Colonic mucosa (tissue), 4 donors: ENCODE measurements at regions not wholly inside any gene's neighbourhood (a gene's known extent, or its start where the extent isn't known, plus 50 kb on each side); places are given as distances from the start of the nearest gene placed in this dataset.

Experiments
- DNase-seq: peaks from one replicate; pipeline ENCODE4 v3.0.0-alpha.2; 2020
- H3K27ac ChIP-seq: fragments of 200-600 bp; one replicate; pipeline ENCODE4 v1.8.0; 2021
- H3K27me3 ChIP-seq: fragments of 200-600 bp; one replicate; pipeline ENCODE4 v1.8.0; 2021
- H3K36me3 ChIP-seq: fragments of 200-600 bp; one replicate; pipeline ENCODE4 v1.8.0; 2021
- H3K4me1 ChIP-seq: fragments of 200-600 bp; one replicate; pipeline ENCODE4 v1.8.0; 2021; ENCODE audit warnings: mild to moderate bottlenecking
- H3K4me3 ChIP-seq: fragments of 200-600 bp; one replicate; pipeline ENCODE4 v1.8.0; 2021
- H3K9ac ChIP-seq, 2 donors: one replicate each; pipeline ENCODE4 v1.7.0; 2013; ENCODE audit warnings: control low read depth in 2 of 2, low read depth in 2 of 2, low read length in 2 of 2
- H3K9me3 ChIP-seq: fragments of 200-600 bp; one replicate; pipeline ENCODE4 v1.8.0; 2021
- intact Hi-C: fragments of 100-400 bp; cut with DNase I; formaldehyde crosslinking; loops from one replicate; pipeline ENCODE4 v1.14.1; 2022
- TF ChIP-seq, protein P1 (sequence below): fragments of 200-600 bp; IDR thresholded peaks from one replicate; pipeline ENCODE4 v1.8.0; 2022; ENCODE audit warnings: antibody characterized with exemption, mild to moderate bottlenecking
- donor health status: healthy.
- donor health status: DM: no; HTN: no; CAD: no.
- donor health status: DM: no; HTN: no; CAD: no.

GRCh38 chr2:57908736-57909161 lies 137.9 kb upstream of the VRK2 start:
- H3K36me3 ChIP-seq = no peaks in the 10 kb centered on the region
- intact Hi-C loops = loop anchor here (10.0 kb wide), 1 partner anchor 144 kb away; no protein-coding TSS in a partner anchor
- H3K4me3 ChIP-seq = no peak overlapping the region
- no peak overlapping the region for H3K27ac ChIP-seq
- no peak overlapping the region for H3K9ac ChIP-seq
- no peaks in the 10 kb centered on the region for H3K4me1 ChIP-seq
- H3K27me3 ChIP-seq = no peaks in the 10 kb centered on the region
- DNase-seq = no peak
- TF ChIP-seq, protein P1, sequence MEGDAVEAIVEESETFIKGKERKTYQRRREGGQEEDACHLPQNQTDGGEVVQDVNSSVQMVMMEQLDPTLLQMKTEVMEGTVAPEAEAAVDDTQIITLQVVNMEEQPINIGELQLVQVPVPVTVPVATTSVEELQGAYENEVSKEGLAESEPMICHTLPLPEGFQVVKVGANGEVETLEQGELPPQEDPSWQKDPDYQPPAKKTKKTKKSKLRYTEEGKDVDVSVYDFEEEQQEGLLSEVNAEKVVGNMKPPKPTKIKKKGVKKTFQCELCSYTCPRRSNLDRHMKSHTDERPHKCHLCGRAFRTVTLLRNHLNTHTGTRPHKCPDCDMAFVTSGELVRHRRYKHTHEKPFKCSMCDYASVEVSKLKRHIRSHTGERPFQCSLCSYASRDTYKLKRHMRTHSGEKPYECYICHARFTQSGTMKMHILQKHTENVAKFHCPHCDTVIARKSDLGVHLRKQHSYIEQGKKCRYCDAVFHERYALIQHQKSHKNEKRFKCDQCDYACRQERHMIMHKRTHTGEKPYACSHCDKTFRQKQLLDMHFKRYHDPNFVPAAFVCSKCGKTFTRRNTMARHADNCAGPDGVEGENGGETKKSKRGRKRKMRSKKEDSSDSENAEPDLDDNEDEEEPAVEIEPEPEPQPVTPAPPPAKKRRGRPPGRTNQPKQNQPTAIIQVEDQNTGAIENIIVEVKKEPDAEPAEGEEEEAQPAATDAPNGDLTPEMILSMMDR = no peak
- no peaks in the 10 kb centered on the region for H3K9me3 ChIP-seq

GRCh38 chr2:57918126-57918525 lies 128.5 kb upstream of the VRK2 start:
- H3K27ac ChIP-seq = no peak overlapping the region
- no peaks in the 10 kb centered on the region for H3K9me3 ChIP-seq
- intact Hi-C loops = no loop called here
- H3K27me3 ChIP-seq = no peaks in the 10 kb centered on the region
- no peak overlapping the region for H3K9ac ChIP-seq
- no peak for DNase-seq
- H3K36me3 ChIP-seq = no peaks in the 10 kb centered on the region
- TF ChIP-seq, protein P1 = no peak
- no peaks in the 10 kb centered on the region for H3K4me1 ChIP-seq
- no peak overlapping the region for H3K4me3 ChIP-seq

DNA sequence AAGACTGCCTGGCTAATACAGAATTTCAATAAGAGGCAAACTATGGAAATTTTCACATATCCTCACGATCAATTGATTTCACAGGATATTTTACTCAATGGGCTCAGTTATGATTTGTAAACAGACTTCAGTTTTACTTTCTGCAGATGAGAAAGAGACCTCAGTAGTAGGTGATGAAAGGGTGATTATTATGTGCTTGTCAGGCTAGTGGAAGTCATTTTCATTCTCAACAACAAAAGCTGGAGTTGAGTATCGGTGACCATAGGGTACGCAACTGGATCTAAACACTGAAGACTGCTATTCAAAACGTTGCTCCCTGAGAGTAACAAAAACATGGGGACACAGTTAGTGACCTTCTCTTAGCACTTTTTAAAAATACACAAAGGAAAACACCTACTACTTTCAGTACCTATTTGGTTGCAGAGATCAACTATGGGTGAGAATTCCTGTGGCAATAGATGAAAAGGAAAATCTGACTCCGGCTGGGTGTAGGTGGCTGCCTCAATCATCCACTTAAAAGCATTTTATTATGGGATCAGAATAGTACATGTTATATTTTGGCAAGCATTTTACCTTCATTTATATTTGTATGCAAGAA lies 126.2 kb upstream of the VRK2 start:
- H3K4me1 ChIP-seq = no peaks in the 10 kb centered on the region
- intact Hi-C loops = no loop called here
- H3K27ac ChIP-seq = no peak overlapping the region
- TF ChIP-seq, protein P1 = no peak
- H3K36me3 ChIP-seq = no peaks in the 10 kb centered on the region
- H3K9me3 ChIP-seq = no peaks in the 10 kb centered on the region
- no peak for DNase-seq
- H3K4me3 ChIP-seq = no peak overlapping the region
- H3K27me3 ChIP-seq = no peaks in the 10 kb centered on the region
- no peak overlapping the region for H3K9ac ChIP-seq

DNA sequence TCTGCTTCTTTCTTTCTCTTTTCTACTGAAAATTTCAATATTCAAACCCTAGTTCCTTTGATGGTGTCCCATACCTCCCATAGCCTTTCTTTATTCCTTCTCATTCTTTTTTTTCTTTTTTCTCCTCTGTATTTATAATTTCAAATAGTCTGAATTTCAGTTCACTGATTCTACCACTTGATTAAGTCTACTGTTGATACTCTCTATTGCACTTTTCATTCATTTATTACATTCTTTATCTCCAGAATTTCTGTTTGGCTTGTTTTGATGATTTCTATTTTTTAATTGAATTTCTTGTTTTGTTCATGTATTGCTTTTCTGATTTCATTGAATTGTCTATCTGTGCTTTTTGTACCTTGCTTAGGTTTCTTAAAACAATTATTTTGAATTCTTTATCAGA lies 111.9 kb upstream of the VRK2 start:
- H3K9ac ChIP-seq = no peak overlapping the region
- H3K27ac ChIP-seq = no peak overlapping the region
- H3K9me3 ChIP-seq = no peaks in the 10 kb centered on the region
- TF ChIP-seq, protein P1 = no peak
- DNase-seq = no peak
- intact Hi-C loops = no loop called here
- no peak overlapping the region for H3K4me3 ChIP-seq
- no peaks in the 10 kb centered on the region for H3K27me3 ChIP-seq
- no peaks in the 10 kb centered on the region for H3K36me3 ChIP-seq
- no peaks in the 10 kb centered on the region for H3K4me1 ChIP-seq

DNA sequence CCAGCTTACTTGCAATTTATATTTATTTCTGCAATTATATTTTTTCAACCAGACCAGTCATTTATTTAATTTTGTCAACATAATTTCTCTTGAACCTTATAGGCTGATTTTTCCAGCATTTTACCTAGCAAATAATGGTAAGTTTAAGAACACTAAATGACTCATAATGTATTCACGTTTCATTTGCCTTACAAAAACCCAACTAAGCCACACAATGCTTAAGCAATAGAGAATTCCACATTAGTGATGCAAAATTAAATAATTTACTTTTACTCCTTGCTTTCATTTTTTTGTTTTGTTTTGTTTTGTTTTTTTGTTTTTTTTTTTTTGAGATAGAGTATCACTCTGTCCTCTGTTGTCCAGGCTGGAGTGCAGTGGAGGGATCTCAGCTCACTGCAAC lies 110.4 kb upstream of the VRK2 start:
- H3K9me3 ChIP-seq = no peaks in the 10 kb centered on the region
- no peaks in the 10 kb centered on the region for H3K27me3 ChIP-seq
- TF ChIP-seq, protein P1 = no peak
- H3K4me3 ChIP-seq = no peak overlapping the region
- H3K36me3 ChIP-seq = no peaks in the 10 kb centered on the region
- no peak for DNase-seq
- no peak overlapping the region for H3K27ac ChIP-seq
- intact Hi-C loops = no loop called here
- H3K9ac ChIP-seq = no peak overlapping the region
- no peaks in the 10 kb centered on the region for H3K4me1 ChIP-seq
